HepG2 (cell line): ENCODE measurements at regions not wholly inside any gene's neighbourhood (a gene's known extent, or its start where the extent isn't known, plus 50 kb on each side); places are given as distances from the start of the nearest gene placed in this dataset.

Experiments
- ELF3 ChIP-seq: IDR thresholded peaks from 2 replicates; pipeline ENCODE4 v1.6.1; 2016; ENCODE audit warnings: missing genetic modification reagents, missing compliant biosample characterization
- GATAD2A ChIP-seq: IDR thresholded peaks from 2 replicates; pipeline ENCODE4 v1.6.1; 2016
- GFI1 ChIP-seq: sonication (generic); formaldehyde crosslinking; IDR thresholded peaks from 2 replicates; pipeline ENCODE4 v1.5.0; 2020; ENCODE audit warnings: missing genetic modification reagents, mild to moderate bottlenecking, borderline replicate concordance
- HHEX ChIP-seq: IDR thresholded peaks from 2 replicates; pipeline ENCODE4 v1.6.1; 2016; ENCODE audit warnings: control low read depth
- HMGXB3 ChIP-seq: sonication (generic); formaldehyde crosslinking; IDR thresholded peaks from 2 replicates; pipeline ENCODE4 v1.4.0; 2020; ENCODE audit warnings: missing genetic modification reagents, borderline replicate concordance
- HOXD1 ChIP-seq: sonication (generic); formaldehyde crosslinking; IDR thresholded peaks from 2 replicates; pipeline ENCODE4 v1.5.0; 2020; ENCODE audit warnings: missing genetic modification reagents
- KMT2B ChIP-seq: IDR thresholded peaks from 2 replicates; pipeline ENCODE4 v1.6.1; 2016; ENCODE audit warnings: missing genetic modification reagents, missing compliant biosample characterization
- MEIS1 ChIP-seq: sonication (generic); formaldehyde crosslinking; IDR thresholded peaks from 2 replicates; pipeline ENCODE4 v1.9.0; 2021; ENCODE audit warnings: mild to moderate bottlenecking, missing genetic modification reagents, moderate library complexity, borderline replicate concordance
- PBX2 ChIP-seq: IDR thresholded peaks from 2 replicates; pipeline ENCODE4 v1.6.1; 2016; ENCODE audit warnings: control low read depth
- PCBP1 ChIP-seq: fragments of 200-400 bp; formaldehyde crosslinking; IDR thresholded peaks from 2 replicates; pipeline ENCODE4 v1.6.1; 2017; ENCODE audit warnings: mild to moderate bottlenecking, low read depth, low read length, borderline replicate concordance
- SETDB1 ChIP-seq: sonication (generic); formaldehyde crosslinking; IDR thresholded peaks from 2 replicates; pipeline ENCODE4 v1.5.1; 2020; ENCODE audit warnings: missing genetic modification reagents, mild to moderate bottlenecking, borderline replicate concordance
- SIX4 ChIP-seq: sonication (generic); formaldehyde crosslinking; IDR thresholded peaks from 2 replicates; pipeline ENCODE4 v1.4.0; 2020; ENCODE audit warnings: missing genetic modification reagents
- SOX6 ChIP-seq, 2 experiments: fragments of 450-650 bp in 1 of 2; sonication (generic) in 1 of 2; formaldehyde crosslinking in 1 of 2; IDR thresholded peaks; 2 replicates each; pipeline versions ENCODE4 v1.4.0 to v1.6.1; 2017 to 2020; ENCODE audit warnings: antibody characterized with exemption in 1 of 2, mild to moderate bottlenecking in 1 of 2, missing genetic modification reagents in 1 of 2
- TEAD3 ChIP-seq: optimal IDR thresholded peaks from 2 replicates; pipeline ENCODE3; 2016; ENCODE audit warnings: borderline replicate concordance
- ZBTB4 ChIP-seq: sonication (generic); formaldehyde crosslinking; IDR thresholded peaks from 2 replicates; pipeline ENCODE4 v1.4.0; 2020; ENCODE audit warnings: missing genetic modification reagents, mild to moderate bottlenecking, borderline replicate concordance
- TF ChIP-seq, protein P1 (sequence below), 2 experiments: sonication (generic) in 1 of 2; formaldehyde crosslinking in 1 of 2; IDR thresholded peaks; 2 replicates each; pipeline versions ENCODE4 v1.4.0 to v1.6.1; 2016 to 2020; ENCODE audit warnings: borderline replicate concordance in 1 of 2, low read depth in 1 of 2, mild to moderate bottlenecking in 1 of 2, missing genetic modification reagents in 1 of 2

- TF ChIP-seq, protein P1, sequence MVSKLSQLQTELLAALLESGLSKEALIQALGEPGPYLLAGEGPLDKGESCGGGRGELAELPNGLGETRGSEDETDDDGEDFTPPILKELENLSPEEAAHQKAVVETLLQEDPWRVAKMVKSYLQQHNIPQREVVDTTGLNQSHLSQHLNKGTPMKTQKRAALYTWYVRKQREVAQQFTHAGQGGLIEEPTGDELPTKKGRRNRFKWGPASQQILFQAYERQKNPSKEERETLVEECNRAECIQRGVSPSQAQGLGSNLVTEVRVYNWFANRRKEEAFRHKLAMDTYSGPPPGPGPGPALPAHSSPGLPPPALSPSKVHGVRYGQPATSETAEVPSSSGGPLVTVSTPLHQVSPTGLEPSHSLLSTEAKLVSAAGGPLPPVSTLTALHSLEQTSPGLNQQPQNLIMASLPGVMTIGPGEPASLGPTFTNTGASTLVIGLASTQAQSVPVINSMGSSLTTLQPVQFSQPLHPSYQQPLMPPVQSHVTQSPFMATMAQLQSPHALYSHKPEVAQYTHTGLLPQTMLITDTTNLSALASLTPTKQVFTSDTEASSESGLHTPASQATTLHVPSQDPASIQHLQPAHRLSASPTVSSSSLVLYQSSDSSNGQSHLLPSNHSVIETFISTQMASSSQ (IDR thresholded peaks at IDR 0.05; ENCODE audit: low read depth), result peak; percentile 71
- TF ChIP-seq, protein P1 (CRISPR knock-in tag; IDR thresholded peaks at IDR 0.05; ENCODE audit: borderline replicate concordance), result no peak; the same call in 1 of the 2 replicates
- TF ChIP-seq GATAD2A (CRISPR knock-in tag) (peak; percentile 72), HHEX (CRISPR knock-in tag) (peak; percentile 67; the same call in 1 of the 2 replicates), MEIS1 (peak; percentile 48; the same call in 1 of the 2 replicates), SIX4 (CRISPR knock-in tag) (0 out of 2 replicates have a peak, but pooled peaks have one; percentile 19), ZBTB4 (CRISPR knock-in tag) (no peak), SOX6 (IDR thresholded peaks at IDR 0.05) (no peak), SOX6 (CRISPR knock-in tag; IDR thresholded peaks at IDR 0.05) (peak; percentile 85; the same call in 1 of the 2 replicates), ELF3 (CRISPR knock-in tag) (0 out of 2 replicates have a peak, but pooled peaks have one; percentile 24), TEAD3 (CRISPR knock-in tag) (peak; percentile 15), HOXD1 (CRISPR knock-in tag) (no peak), PBX2 (CRISPR knock-in tag) (peak; percentile 59), PCBP1 (no peak), HMGXB3 (CRISPR knock-in tag) (peak; percentile 97), GFI1 (peak; percentile 96), KMT2B (CRISPR knock-in tag) (no peak), SETDB1 (CRISPR knock-in tag) (no peak)
These were observed 109.3 kb downstream of the KLF12 start (continued) for GRCh38 chr13:74024856-74025255.
